ENCODE measurements at regions not wholly inside any gene's neighbourhood (a gene's known extent, or its start where the extent isn't known, plus 50 kb on each side); places are given as distances from the start of the nearest gene placed in this dataset.

DNA sequence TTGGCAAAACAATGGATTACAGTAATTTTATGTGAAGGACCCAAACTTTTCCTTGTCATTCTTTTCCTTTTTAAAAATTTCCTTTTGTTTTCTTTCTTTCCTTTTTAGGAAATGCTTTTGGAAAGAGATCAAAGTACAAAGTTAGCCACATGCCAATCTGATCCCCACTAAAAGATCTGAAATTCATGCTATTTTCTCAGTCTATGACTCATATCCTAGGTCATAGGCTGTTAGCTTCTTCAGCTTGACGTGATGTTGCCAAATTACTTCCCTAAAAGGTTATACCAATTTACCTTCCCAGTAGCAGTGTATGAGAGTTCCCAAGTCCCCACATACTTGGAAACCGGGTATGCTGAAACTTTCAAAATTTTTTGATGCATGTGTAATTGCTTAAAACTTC is 355.3 kb downstream of the INSIG2 start:
- TF ChIP-seq ZNF274 (IDR thresholded peaks at IDR 0.05; ENCODE audit: low read depth, low read length) (no peak), YY1 (IDR thresholded peaks at IDR 0.05; ENCODE audit: insufficient read depth, insufficient read length) (no peak)

All from NT2/D1 (cell line).